GM18505 (cell line): ENCODE measurements at regions not wholly inside any gene's neighbourhood (a gene's known extent, or its start where the extent isn't known, plus 50 kb on each side); places are given as distances from the start of the nearest gene placed in this dataset.
A peak's percentile ranks its signal among the peaks of the same experiment; 100 is the strongest.

Source experiments
- ATAC-seq: cut with Tn5 transposase; IDR thresholded peaks from one replicate; pipeline ENCODE4 v1.9.1; 2021; ENCODE audit not compliant: unreplicated experiment
- POLR2A ChIP-seq: IDR thresholded peaks from 4 replicates; pipeline ENCODE4 v1.6.1; 2011; ENCODE audit warnings: borderline replicate concordance; ENCODE audit not compliant: insufficient read depth, insufficient read length; ENCODE audit errors: extremely low read depth

DNA sequence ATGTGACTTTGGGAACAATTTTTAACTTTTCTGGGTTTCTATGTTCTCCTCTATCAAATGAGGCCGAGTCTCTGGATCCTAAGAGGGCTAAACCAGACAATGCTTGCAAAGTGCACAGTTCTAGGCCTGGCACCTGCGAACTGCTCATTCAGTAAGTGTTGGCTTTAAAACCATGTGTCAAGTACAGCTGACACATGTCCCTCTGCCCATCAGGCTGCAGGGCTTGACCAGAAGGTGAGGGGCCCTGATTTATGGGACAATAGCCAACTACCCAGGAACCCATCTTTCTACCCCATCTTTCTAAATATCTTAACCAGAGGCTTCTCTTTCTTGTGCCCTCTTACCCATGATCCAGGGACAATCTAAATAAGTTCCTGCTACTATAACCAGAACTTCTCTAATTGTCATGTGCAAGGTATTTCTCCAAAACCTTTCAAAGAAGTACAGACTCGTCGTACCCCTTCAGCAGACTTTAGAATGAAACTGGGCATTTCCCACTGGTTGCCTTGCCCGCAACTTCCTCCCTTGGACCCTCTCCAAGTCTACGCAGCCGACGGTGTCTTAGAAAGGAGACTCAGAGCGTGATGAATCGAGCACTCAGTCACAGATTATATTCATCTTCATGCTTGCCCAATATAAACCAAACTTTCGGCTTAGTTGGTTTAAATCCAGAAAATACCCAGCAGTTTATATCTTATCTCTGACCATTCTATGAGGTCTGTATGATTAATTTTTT lies 69.8 kb upstream of the STEAP1B start:
- no peak for TF ChIP-seq POLR2A
- ATAC-seq = no peak

DNA sequence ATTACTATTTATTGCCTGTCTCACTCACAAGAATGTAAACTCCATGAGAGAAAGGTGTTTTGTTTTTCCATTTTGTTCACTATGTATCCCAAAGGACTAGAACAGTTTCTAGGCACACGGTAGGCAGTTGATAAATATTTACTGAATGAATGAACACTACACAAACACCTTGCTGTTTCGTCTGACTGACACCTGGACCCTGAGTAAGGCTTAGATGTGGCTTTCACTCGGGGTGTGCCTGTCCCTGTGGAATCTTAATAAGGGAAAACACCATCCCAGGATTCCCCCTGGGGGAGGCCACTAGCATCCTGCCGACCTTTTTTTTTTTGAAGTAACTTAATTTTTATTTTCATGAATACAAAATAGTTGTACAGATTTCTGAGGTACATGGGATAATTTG lies 66.6 kb upstream of the STEAP1B start:
- no peak for ATAC-seq
- no peak for TF ChIP-seq POLR2A

DNA sequence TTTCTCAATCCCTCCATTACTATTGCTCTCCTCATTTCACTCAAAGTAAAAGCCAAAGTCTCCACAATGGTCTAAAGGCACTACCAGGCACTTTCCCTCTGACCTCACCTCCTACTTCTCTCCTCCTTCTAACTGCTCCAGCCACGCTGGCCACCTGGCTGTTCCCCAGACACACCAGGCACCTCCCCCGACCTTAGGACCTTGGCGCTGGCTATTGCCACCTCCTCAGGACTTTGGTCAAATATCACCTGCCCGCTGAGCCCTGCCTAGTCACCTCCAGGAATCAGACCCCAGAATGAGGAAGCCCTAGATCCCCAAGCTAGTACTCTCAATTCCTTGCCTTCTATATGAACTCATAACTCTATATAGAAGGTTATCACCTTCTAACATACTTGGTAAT lies 66.2 kb upstream of the STEAP1B start:
- no peak for TF ChIP-seq POLR2A
- ATAC-seq = no peak

DNA sequence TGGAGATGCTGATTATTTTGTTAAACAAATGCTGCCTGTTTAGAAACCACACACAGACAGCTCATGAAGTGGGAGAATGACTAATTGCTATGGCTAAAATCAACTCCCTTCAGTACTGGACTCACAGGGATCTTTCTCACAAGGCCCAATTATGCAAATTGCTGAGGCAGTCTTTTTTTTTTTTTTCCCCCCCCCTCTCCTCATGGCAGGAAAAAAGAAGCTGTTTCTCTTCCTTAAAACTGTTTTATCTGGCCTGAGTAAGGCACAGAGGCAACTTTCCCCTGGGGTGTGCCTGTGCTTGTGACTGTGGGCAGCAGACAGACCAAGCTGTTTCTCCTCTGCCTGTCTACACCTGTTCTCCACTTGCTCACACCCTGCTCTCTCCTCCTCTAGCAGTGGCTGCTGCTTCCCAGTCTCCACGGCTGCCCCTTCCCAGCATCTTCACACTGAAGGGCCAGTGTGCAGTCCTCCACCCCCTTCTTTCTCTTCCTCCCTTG lies 65.4 kb upstream of the STEAP1B start:
- ATAC-seq = no peak
- TF ChIP-seq POLR2A = no peak

DNA sequence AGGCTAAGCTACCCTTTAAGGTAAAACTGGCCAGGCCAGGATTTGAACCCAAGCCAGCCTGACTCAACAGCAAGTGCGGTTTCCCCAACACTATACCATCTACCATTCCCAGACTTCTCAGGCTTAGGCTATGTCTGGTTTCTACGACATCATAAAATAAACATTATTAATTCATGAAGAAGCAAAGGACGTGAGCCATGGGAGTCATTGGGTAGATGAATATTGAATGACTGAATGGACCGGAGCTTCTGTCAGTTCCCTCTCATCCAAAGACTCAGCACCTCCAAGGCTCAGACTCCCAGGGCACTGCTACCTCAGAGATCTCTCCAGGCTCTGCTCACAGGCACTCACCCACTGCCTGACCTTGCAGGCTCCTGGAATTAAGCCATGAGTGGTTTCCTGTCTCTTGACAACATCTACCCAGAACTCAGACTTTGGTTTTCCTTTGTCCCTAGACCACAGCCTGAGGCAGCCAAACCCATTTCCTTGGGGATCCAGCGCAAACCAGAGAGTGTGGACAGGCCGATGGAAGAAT lies 64.6 kb upstream of the STEAP1B start:
- no peak for TF ChIP-seq POLR2A
- ATAC-seq = no peak

- ATAC-seq = no peak
- TF ChIP-seq POLR2A = no peak
Observed at GRCh38 chr7:22563621-22564241, 63.7 kb upstream of the STEAP1B start.

DNA sequence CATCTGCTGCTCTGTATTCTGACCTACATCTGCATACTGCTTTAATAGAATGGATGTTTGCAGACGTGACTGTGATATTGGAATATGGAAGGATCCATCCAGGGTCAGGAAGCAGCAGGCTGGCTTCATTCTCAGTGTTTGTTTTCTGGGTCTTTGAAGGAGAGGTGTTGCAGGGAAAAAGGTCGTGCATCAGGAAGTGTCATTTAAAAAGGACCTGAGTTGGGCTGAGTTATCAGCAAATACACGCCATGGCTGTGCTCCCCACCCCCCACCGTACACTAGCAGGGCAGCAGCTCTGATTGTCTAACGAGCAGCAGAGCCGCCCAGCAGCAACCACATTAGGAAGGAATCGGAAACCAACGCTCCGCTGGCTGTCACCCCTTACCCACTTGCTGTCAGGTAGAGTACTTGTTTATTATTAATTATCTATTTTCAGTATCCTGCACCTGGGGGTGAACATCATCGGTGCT lies 63.1 kb upstream of the STEAP1B start:
- no peak for TF ChIP-seq POLR2A
- ATAC-seq = no peak

GRCh38 chr7:22561895-22562593 lies 62.1 kb upstream of the STEAP1B start:
- TF ChIP-seq POLR2A = no peak
- peak; percentile 36 for ATAC-seq

DNA sequence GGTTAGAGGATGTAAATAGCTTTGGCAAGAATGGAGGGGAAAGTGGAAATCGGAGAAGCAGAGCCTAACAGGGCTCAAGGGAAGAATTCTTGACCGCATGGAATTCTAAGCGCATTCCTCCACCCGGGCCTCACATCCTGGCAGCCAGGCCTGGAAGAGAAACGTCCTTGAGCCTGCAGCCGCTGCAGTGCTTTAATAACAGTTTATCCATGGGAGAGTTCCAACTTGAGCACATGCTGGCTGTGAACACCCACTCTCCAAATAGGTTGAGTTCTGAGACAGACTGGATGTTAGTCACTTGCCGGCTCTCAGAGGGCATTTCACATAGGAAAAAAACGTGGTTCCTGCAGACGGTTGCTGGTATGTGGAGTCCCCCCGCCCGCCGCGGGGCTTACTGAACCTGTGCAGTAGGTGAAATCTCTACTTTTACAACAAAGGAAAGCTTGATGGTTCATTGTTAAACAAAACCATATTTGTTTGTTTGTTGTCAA lies 61.4 kb upstream of the STEAP1B start:
- ATAC-seq = no peak
- TF ChIP-seq POLR2A = no peak

DNA sequence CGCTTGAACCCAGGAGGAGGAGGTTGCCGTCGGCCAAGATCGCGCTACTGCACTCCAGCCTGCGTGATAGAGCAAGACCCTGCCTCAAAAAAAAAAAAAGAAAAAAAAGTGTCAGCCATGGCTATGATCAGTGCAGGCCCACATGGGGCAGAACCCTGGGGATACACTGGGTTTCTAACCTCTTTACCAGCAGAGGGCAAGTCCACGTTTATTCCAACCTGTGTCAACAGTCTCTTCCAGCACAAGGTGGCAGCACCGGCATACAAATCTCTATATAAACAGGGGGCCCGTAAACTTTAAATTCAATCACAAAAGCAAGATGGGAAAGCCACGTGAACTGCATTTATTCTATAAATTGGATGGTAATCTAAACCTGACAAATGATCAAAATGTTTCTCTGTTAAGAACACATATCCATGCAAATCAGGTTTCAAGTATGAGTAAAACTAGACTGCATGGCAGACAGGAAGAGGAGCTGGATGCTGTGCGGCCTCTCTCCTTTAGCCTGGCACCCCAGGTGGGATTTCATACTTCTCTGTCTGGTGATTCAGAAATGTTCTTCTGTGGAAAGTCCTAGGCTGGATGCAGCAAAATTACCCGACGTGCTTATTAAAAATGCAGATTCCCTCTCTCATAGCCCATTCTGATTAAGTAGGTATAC lies 60.0 kb upstream of the STEAP1B start:
- no peak for TF ChIP-seq POLR2A
- peak; percentile 43 for ATAC-seq

- no peak for ATAC-seq
Observed at GRCh38 chr7:22557167-22557566, 57.2 kb upstream of the STEAP1B start.

DNA sequence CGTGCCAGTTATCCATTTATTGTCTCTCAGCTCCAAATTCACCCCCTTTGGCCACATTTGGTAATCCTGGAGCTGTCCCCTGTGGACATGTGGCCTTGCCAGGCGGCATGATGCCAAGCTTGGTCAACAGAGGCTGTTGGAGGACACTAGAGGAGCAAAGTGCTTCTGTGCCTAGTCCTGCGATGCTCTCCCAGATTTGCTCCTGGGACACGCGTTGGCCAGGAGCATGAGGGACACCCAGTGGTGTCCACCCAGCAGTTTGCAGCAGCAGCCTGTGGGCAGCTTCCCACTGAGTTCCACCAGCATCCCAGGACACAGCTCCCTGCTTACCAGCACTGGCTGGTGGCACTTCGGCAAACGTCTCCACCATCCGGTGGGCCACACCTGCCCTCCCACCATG lies 55.5 kb upstream of the STEAP1B start:
- no peak for ATAC-seq
- no peak for TF ChIP-seq POLR2A

More at GRCh38 chr7:22557167-22557566, 57.2 kb upstream of the STEAP1B start:
- no peak for TF ChIP-seq POLR2A

DNA sequence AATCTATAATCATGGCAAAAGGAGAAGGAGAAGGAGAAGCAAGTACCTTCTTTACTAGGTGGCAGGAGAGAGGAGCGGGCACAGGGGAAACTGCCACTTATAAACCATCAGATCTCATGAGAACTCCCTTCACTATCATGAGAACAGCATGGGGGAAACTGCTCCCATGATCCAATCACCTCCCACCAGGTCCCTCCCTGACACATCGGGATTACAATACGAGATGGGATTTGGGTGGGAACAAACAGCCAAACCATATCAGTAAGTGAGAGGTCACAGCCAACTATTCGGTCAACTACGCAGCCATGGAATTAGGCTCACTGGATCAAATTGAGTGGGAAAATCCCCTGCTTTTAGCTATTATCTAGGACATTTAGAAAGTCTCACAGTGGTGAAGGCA lies 54.2 kb upstream of the STEAP1B start:
- ATAC-seq = no peak
- TF ChIP-seq POLR2A = no peak
